SK-N-SH treated with all-trans-retinoic acid at 6 μM for 48 hours (cell line): ENCODE measurements at regions not wholly inside any gene's neighbourhood (a gene's known extent, or its start where the extent isn't known, plus 50 kb on each side); places are given as distances from the start of the nearest gene placed in this dataset.

Experiments used
- BACH2 ChIP-seq: fragments of 250-450 bp; sonication (Bioruptor Pico); IDR thresholded peaks from 2 replicates; pipeline ENCODE4 v1.9.0; 2021; ENCODE audit warnings: mild to moderate bottlenecking, borderline replicate concordance
- OSR1 ChIP-seq: fragments of 250-450 bp; sonication (Bioruptor Pico); IDR thresholded peaks from 2 replicates; pipeline ENCODE4 v1.8.0; 2022; ENCODE audit warnings: moderate library complexity, mild to moderate bottlenecking, inconsistent platforms
- TF ChIP-seq, protein P1 (sequence below): fragments of 250-450 bp; sonication (Bioruptor Pico); IDR thresholded peaks from 2 replicates; pipeline ENCODE4 v1.8.0; 2020; ENCODE audit warnings: mild to moderate bottlenecking, moderate library complexity, borderline replicate concordance

DNA sequence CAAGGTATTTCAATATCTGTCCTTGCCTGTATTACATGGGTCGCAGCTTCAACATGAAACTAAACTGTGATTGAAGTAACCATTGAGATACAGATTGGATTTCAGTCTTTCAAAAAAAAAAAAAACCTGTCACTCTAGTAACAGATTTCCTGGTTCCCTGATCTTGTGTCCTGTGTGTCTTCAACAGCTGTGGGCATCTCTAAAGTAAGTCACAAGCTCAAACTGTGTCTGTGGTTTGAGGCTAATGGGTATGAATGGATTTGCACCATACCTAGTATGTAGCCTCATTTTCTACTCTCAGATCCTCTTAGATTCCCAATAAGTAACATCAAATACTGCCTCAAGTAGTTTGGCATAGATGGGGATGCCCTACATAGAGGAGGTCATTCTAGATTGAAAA, 300.1 kb downstream of the COG6 start:
- TF ChIP-seq, protein P1, sequence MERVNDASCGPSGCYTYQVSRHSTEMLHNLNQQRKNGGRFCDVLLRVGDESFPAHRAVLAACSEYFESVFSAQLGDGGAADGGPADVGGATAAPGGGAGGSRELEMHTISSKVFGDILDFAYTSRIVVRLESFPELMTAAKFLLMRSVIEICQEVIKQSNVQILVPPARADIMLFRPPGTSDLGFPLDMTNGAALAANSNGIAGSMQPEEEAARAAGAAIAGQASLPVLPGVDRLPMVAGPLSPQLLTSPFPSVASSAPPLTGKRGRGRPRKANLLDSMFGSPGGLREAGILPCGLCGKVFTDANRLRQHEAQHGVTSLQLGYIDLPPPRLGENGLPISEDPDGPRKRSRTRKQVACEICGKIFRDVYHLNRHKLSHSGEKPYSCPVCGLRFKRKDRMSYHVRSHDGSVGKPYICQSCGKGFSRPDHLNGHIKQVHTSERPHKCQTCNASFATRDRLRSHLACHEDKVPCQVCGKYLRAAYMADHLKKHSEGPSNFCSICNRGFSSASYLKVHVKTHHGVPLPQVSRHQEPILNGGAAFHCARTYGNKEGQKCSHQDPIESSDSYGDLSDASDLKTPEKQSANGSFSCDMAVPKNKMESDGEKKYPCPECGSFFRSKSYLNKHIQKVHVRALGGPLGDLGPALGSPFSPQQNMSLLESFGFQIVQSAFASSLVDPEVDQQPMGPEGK (CRISPR knock-in tag) = no peak
- no peak for TF ChIP-seq OSR1 (CRISPR knock-in tag)
- no peak for TF ChIP-seq BACH2 (CRISPR knock-in tag)
